AG20443 (cell line): ENCODE measurements at regions not wholly inside any gene's neighbourhood (a gene's known extent, or its start where the extent isn't known, plus 50 kb on each side); places are given as distances from the start of the nearest gene placed in this dataset.
"Not testable (repeated sequence)": the region's sequence is repeated elsewhere in the genome, so short reads cannot be mapped to it uniquely, and the experiment has no call there.

ENCODE experiments used
- DNase-seq: peaks from one replicate; pipeline ENCODE4 v3.0.0; 2012; ENCODE audit warnings: low spot score, mixed read lengths

DNA sequence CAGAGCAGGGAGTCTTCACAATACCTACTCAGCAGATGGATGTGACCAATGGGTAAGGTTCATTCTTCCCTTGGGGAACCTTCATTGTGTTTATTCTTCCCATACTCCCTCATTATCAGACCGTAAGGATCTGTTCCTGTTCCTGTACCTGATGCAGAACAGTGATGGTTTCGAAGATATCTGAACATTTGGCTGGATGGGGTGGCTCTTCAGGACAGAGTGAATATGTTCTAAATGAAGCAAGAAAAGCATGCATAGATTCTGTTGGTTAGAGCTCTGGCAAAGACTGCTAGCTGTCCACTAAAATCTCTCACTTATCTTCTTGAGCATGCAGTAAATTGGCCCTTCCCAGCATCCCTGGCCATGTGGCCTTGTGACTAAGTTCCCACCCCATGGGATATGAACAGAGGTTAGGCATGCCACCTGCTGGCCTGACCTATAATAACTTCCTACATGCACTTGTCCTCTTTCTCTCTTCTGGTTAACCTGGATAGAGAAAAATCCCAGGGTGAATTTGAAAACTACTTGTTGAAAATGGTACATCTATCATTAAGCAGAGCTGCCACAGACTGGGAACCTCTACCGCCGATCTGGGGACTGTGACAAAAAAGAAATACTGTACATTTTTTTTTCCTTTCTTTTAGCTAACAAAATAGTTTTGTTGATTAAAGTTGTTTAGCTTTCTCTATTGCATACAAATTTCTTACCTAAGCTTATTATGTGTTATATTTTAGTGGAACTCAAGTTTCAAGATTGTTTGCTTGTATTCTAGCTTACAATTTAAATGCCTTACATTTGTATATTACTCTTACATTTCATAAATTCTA lies 60.0 kb upstream of the BANK1 start:
- peak; percentile 65 for DNase-seq

DNA sequence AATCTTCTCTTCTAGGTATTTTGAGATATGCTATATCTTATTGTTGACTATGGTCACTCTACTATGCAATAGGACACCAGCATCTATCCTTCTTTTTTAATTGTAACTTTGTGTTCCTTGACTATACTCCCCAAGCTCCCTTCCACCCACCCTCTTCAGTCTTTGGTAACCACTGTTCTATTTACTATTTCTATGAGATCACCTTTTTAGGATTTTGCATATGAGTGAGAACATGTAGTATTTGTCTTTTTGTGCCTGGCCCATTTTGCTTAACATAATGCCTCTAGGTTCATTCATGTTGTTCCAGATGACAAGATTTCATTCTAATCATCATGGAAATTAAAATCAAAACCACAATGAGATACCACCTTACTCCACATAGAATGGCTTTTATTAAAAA lies 63.3 kb upstream of the BANK1 start:
- no peak for DNase-seq

DNA sequence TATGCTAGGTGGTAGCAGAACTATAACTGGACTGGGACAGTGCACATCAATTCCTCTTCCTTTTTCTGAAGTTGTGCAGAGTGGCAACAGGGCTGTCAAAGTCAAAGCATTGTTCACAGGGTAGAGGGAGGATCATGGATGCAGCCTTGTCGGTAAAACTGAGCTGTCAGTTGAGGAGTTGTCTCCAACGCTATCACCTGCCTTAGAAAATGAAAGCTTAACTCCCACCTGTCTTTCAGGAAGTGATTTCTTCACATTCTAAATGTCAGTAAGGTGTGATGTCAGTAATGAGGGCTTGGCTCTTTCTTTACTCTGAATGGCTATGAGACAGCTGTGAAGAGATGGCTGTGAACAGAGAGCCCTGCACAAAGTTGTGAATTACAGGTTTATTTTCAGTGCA lies 66.4 kb upstream of the BANK1 start:
- DNase-seq = no peak

DNA sequence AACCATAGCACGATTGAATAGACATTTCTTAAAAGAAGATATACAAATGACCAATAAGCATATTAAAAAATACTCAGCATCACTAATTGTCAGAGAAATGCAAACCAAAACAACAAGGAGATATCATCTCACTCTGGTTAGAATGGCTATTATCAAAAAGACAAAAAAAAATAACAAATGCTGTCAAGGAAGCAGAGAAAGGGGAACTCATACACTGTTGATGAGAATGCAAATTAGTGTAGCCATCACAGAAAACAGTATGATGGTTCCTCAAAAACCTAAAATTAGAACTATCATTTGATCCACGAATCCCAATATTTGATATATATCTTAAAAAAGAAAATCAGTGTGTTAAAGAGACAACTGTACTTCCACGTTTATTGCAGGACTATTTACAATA lies 71.7 kb upstream of the BANK1 start:
- DNase-seq = no peak

DNA sequence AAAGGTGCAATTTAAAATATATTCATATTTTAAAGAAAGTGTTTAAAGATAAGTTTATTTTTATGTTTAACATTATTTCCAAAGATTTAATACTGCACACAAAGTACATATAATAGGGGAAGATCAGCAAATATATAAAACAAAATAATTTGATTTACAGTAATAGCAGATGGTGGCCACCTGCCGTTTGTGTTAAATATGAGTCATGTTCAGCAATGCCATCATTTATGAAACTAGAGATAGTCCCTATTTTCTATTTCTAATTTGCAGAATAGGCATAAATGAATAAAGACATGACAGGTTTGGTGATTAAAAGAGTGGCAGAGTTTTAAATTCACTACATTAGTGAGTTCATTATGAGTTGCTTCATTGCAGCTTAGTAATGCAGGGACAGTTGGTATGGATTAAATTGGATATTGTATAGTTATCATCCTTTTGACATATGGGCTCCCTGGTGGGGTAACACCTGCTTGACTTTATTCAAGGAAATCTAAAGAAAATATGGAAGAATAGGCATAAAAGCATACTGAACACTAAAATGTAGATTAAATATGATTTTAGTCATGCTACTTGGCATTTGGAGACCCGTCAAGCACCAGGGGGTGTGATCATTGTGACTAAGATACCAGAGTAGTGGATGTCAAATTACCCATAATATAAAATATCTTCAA lies 78.8 kb upstream of the BANK1 start:
- DNase-seq = no peak

DNA sequence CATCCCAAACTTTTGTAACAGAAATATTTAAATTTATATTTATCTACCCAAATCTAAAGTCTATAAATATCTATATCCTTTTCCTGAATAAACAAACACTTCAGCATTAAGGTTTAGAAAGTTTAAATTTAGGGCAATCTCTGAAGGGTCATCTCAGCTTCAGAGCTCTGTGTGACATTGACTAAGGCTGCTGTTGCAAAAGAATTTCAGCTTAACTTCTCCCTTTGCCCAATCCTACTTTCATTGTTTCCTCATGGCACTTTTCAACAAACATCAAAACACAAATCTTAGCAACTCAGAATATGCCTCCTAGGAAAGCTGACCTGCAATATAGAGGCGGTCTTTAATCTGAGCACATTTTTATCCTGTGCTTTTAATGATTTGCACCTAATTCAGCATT lies 79.7 kb upstream of the BANK1 start:
- DNase-seq = no peak

DNA sequence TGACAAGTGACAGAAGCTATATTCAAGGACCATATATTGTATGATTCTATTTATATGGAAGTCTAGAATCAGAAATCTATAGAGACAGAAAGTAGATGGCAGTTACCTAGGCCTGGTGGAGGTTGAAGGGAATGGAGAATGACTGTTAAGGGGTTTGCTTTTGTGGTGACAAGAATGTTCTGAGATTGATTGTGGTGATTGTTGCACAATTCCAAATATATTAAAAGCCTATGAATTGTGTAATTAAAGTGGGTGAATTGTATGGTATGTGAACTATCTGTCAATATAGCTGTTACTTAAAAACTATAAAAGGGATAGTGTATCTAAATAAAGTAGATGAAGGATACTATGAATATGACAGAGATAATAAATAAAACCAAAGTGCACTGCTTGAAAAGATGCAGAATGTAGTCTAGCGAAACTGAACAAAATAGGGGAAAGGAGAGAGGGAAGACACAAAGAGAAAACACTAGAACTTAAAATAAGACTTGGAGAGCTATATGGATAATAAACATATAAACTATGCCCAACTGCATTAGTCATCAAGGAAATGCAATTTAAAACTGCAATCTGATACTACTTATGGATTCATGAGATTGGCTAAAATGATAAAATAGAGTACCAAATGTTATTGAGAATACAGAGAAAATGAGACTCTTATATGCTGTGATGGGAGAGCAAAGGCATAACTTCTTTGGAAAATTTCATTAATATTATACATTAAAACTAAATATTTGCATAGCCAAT lies 82.1 kb upstream of the BANK1 start:
- no peak for DNase-seq

DNA sequence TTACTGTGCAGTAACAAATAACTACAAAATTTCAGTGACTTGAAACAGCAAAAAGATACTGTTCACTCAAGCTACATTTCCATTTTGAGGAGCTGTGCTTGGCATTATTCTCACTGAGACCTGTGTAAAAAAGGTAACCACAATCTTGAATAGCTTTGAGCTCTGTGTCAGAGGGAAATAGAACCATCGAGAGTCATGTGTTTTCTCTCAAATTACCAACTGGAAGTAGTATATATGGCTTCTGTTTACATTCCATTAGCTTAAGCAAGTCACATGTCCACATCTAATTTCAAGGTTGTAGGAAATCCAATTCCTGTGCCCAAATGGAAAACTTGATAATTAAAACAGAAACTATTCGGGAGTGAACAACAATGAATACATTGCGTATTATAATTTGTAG lies 82.9 kb upstream of the BANK1 start:
- no peak for DNase-seq

DNA sequence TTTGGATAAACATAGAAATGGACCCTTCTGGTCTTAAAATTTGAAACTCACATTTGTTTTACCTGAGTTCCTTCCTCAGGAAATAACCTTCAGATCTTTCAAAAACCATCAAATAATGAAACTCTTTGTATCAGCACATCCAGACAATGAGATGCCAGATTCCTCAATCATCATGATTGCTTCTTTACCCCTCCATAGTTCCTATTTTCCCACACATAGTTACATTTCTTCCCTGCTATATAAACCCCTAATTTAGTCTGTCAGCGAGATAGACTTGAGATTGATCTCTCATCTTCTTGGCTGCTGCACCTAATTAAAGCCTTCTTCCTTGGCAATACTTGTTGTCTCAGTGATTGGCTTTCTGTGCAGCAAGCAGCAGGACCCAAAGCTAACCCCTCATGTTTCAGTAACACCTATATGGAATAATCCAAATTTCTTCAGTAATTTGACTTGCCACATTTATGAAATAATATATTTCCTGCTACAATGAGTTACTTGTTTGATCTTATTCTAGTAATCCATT lies 83.9 kb upstream of the BANK1 start:
- no peak for DNase-seq

DNA sequence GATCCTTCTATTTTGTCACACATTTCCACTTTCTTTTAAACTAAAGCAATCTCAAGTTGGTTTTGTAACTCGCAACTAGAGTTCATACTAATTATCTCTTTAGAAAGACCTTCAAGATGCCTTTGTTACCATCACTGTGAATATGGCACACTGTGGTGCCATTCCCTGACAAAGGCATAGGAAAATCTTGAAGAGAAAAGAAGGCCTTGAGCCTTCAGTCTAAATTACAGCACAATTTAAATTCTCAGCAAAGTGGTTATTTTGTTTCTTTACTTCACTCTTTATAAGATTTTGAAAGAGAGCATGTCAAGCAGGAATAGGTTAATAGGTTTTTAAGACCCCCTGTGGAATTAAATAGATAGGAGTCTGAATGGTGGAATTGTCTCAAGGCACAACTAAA lies 89.0 kb upstream of the BANK1 start:
- DNase-seq = no peak

DNA sequence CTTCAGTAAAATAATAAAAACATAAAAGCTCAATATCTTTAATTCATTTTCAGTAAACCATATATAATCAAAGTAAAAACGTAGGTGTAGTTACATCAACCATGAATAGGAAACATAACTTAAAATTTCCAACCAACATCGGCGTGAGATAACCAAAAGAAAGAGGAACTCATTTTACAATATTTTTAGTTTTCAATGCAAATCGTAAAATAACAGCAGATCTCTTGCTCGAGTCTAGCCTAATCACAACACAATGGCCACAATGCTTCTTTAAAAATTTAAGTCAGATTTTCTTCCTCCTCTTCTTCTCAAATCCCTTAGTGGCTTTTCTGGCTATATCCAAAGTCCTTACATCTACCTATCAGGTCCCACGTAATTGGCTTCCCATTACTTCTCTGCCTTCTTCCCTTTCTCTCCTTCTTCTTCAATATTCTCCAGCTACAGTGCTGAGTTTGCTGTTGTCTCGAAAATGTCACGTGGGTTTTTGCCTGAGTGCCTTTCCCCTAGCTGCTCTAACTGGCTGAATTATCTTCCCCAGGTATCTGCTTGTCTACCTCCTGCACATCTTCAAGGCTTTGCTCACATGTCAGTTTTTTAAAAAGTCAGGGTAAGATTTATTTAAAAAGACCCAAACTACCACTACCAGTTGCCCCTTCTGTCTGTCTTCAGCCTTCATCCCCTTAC lies 90.9 kb upstream of the BANK1 start:
- no peak for DNase-seq

DNA sequence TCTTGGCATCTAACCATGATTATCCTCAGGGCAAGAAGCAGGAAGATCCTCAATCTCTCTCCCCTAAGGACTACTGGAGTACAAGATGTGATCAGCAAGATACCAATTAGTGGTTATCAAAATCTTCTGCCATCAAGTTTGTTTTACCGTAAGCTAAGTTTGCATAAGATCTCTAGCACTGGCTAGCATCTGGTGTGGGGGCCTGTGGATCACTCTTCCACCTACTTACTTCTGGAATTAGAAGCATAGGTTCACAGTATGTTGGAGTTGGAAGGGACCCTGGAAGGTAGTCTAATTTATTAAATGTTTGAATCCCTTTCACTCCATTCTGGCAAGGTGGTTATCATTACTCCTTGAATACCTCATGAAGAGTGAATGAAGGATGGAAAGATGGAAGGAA lies 93.3 kb upstream of the BANK1 start:
- no peak for DNase-seq

DNA sequence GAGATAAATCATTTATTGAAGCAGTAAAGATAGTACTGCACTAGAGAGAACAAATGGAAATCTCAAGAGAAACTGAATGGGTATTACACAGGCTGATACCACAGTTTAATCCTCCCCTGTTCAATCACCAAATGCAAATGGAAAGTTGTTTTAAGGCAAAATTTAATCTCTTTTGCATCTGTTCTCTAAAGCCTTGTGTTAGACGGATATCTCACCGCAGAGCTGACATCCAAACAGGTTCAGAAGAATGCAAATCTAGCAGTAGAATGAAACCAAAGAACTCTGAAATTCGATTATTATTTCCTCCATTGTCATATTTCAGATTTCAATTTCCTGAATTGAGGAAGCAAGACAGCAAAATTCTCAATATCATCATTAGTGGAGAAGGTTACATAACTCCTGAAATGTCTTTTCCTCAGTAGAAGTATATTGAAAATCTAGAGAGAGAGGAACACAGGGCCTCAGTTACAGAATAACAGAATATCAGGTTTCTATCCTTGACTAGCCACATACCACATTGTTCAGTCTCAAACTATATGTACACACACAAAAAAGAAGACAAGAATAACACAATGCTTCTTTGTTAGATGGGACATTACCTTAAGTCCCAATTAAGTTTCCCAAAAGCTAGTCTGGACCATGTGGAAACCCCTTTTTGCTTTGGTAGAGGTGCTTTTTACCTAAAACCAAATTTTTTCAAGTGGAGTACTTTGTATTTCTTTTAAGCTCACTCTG lies 94.1 kb upstream of the BANK1 start:
- no peak for DNase-seq

DNA sequence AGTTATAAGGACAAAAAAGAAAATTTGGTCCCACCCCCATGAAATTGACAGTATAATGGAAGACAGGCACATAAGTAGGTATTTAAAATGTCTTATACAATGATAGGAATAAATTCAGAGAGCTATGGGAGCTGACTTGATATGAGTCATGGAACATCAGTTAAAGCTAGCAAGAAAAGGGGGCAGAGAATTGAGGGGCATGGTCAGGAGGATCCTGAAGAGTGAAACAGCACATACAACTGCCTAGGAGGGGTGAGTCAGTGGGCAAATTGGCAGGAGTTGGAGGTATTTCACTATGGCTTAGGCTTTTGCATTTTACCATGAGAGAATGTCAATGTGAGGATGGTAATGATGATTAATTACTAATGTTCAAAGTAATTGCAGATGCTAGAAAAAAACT lies 95.4 kb upstream of the BANK1 start:
- no peak for DNase-seq

DNA sequence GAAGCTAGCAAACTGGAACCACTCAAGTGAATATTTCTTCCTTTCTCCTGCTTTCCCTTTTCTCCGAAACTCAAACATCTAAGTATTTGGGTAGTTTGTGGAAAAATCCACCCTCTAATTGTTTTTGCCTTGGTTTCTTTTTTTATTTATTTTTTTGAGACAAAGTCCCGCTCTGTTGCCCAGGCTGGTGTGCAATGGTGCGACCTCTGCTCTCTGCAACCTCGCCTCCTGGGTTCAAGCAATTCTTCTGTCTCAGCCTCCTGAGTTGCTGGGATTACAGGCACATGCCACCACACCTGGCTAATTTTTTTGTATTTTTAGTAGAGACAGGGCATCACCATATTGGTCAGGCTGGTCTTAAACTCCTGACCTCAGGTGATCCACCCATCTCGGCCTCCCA lies 96.1 kb upstream of the BANK1 start:
- DNase-seq = not testable (repeated sequence)

DNA sequence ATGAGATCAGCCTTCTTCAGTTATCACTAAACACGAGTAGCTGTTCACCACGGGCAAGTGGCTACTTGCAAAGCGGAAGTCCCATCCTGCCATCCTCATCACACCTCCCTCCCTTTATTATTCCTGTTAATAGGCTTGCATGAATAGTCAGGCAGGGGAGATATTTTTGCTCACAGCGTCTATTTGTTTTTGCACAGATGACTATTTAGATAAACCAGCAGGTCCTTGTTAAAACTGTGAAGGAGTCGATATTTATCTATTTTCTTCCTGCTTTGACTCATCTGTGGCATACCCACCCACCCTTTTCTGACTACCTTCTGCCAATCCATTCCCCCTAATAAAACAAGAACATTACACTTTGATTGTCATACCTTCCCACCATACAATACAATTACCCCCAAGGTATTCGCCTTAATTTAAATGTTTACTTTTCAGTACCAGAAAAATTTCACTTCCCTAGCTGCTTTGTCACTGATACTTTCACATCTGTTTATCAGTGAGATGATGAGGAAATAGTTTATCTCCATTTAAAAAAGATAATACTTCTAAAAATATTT lies 96.6 kb upstream of the BANK1 start:
- no peak for DNase-seq

DNA sequence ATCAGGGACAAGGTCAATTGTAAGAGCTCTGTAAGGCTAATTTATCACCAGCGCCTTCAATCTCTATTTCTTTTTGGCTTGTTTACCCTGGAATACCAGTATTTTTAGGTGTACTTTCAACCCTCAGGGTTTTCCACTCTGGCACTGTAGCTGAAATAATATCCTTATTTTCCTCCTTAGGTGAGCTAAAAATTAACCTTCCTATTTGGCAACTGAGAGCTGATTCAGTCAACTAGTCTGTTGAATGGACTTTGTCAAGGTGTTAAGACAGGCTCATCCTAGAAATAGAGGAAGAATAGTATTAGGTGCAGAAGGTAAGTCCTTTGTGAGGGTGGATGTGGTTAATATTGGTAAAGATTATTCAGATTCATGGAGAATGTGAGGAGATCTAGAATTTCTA lies 101.3 kb upstream of the BANK1 start:
- no peak for DNase-seq

DNA sequence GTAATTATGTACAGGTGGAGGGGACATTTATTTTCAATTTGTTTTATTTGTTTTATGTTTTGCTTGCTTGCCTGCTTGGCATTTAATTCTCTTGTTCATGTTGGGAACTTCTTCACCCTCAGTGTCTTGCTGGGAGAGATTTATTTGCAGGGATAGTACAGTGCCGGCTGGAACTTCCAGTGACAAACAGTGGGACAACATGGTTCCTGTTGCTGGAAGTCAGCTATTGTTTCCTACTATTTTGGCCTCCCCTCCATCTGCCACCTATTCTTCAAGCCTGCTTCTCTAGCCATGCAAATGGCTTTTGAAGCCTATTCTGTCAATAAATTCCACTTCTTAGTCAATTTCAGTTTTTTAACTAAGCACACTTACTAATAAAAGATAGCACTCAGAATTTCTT lies 105.4 kb upstream of the BANK1 start:
- DNase-seq = no peak

DNA sequence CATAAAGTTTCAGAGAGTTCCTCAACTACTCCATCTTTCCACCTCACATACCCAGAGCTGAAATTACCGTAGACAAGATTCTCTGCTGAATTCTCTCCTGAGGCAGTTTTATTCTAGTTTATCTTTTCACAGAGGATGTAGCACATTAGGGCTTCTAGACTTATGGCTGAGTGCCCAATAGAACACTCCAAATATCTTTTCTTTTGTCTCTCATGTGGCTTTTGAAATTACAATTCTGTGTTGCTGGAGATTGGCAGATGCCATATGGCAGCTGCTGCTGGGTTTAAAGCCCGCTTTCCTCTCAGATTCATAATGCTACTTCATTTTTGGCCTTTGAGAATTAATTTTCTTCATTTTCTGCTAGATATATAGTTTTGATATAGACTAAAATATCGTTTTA lies 107.6 kb upstream of the BANK1 start:
- no peak for DNase-seq

DNA sequence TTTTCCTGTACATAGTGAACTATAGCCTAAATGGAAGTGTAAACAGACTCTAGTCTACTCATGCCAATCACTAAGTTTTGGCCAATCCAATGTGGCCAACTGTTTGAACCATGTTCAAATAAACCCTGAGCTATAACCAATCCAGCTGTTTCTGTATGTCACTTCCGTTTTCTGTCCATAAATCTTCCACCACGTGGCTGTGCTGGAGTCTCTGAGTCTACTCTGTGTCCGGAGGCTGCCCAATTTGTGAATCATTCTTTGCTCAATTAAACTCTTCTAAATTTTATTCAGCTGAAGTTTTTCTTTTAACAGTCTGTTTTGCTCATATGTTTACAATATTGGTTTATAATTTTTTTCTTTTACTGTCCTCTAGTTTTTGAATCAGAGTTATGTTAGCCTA lies 112.3 kb upstream of the BANK1 start:
- DNase-seq = no peak

DNA sequence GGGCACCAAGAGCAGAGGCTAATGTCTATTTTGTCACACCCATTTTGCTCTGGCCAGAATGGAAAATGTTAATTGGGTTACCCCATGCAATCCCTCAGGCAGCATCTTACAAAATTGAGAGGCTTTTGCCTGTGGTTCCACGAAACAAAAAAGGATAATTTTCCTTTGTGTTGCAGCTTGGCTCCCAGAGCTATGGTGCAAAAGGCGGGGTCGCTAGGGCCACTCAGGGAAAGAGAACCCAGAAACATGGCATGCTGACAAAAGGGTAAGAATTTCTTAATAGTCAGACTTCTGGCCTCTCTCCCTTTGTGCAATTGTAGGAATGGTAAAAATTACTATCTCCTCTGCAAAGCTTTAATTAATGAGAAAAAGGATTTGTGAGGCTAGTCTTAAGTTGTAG lies 119.6 kb upstream of the BANK1 start:
- DNase-seq = peak; percentile 23
